Activated T-helper 1 cell treated with anti-CD3 and anti-CD28 coated beads, Interleukin-12 subunit alpha, Interleukin-12 subunit beta, Interleukin-2, Interleukin-4 antibody, amounts not matched to agents 30 ng/mL and 10 ng/mL and 1 ng/mL, durations not matched to agents 14 hours and 24 hours and 36 hours (primary cell): ENCODE measurements at regions not wholly inside any gene's neighbourhood (a gene's known extent, or its start where the extent isn't known, plus 50 kb on each side); places are given as distances from the start of the nearest gene placed in this dataset.

Source experiments
- DNase-seq: peaks from one replicate; pipeline ENCODE4 v3.0.0; 2021; ENCODE audit warnings: low spot score
- H3K27ac Mint-ChIP-seq: one replicate; pipeline ENCODE4 v1.8.0; 2021; ENCODE audit warnings: mild to moderate bottlenecking, mixed read lengths
- H3K27me3 Mint-ChIP-seq: one replicate; pipeline ENCODE4 v1.8.0; 2022; ENCODE audit warnings: mild to moderate bottlenecking, moderate library complexity, mixed read lengths; ENCODE audit not compliant: insufficient read depth
- H3K36me3 Mint-ChIP-seq: one replicate; pipeline ENCODE4 v1.8.0; 2021; ENCODE audit warnings: low read depth, mixed read lengths
- H3K4me1 Mint-ChIP-seq: one replicate; pipeline ENCODE4 v1.8.0; 2021; ENCODE audit warnings: low read depth, mixed read lengths
- H3K4me3 Mint-ChIP-seq: one replicate; pipeline ENCODE4 v1.8.0; 2021; ENCODE audit warnings: mild to moderate bottlenecking, moderate library complexity, mixed read lengths
- H3K9me3 Mint-ChIP-seq: one replicate; pipeline ENCODE4 v1.8.0; 2021; ENCODE audit warnings: mixed read lengths
- intact Hi-C: fragments of 100-400 bp; cut with micrococcal nuclease; formaldehyde crosslinking; loops from one replicate; pipeline ENCODE4 v1.15.1; 2024

- Mint-ChIP-seq H3K27ac (no peak overlapping the region), H3K9me3 (no peaks in the 10 kb centered on the region), H3K4me3 (no peak overlapping the region), H3K27me3 (peaks cover 2% of the 10 kb centered on the region), H3K4me1 (peaks cover 54% of the 10 kb centered on the region), H3K36me3 (peaks cover 2% of the 10 kb centered on the region)
- peak; percentile 65 for DNase-seq
- intact Hi-C loops: loop anchor here (1.0 to 5.0 kb wide), 4 partner anchors 88 to 540 kb away; no protein-coding TSS in a partner anchor
Observed at GRCh38 chrX:20442597-20442996, 175.9 kb upstream of the RPS6KA3 start.

- no peaks in the 10 kb centered on the region for H3K36me3 Mint-ChIP-seq
- no peaks in the 10 kb centered on the region for H3K9me3 Mint-ChIP-seq
- no peak overlapping the region for H3K4me3 Mint-ChIP-seq
- DNase-seq: no peak
- H3K4me1 Mint-ChIP-seq: peaks cover 60% of the 10 kb centered on the region
- no peaks in the 10 kb centered on the region for H3K27me3 Mint-ChIP-seq
- no peak overlapping the region for H3K27ac Mint-ChIP-seq
- intact Hi-C loops: loop anchor here (5.0 kb wide), 1 partner anchor 539 kb away; no protein-coding TSS in a partner anchor
Observed at GRCh38 chrX:20441123-20441522, 174.4 kb upstream of the RPS6KA3 start.

GRCh38 chrX:20438871-20439526, 172.3 kb upstream of the RPS6KA3 start:
- no peak overlapping the region for H3K4me3 Mint-ChIP-seq
- peaks cover 53% of the 10 kb centered on the region for H3K4me1 Mint-ChIP-seq
- no peaks in the 10 kb centered on the region for H3K36me3 Mint-ChIP-seq
- no peak for DNase-seq
- intact Hi-C loops: loop anchor here (5.0 kb wide), 1 partner anchor 57 kb away; no protein-coding TSS in a partner anchor
- H3K9me3 Mint-ChIP-seq: no peaks in the 10 kb centered on the region
- no peak overlapping the region for H3K27ac Mint-ChIP-seq
- no peaks in the 10 kb centered on the region for H3K27me3 Mint-ChIP-seq

- H3K4me1 Mint-ChIP-seq: peaks cover 51% of the 10 kb centered on the region
Observed at GRCh38 chrX:20437683-20438082, 171.0 kb upstream of the RPS6KA3 start.

GRCh38 chrX:20435913-20436312, 169.2 kb upstream of the RPS6KA3 start:
- no peak for DNase-seq
- no peaks in the 10 kb centered on the region for H3K36me3 Mint-ChIP-seq
- intact Hi-C loops: loop anchor here (5.0 kb wide), 1 partner anchor 54 kb away; no protein-coding TSS in a partner anchor

More at GRCh38 chrX:20437683-20438082, 171.0 kb upstream of the RPS6KA3 start:
- Mint-ChIP-seq H3K9me3 (no peaks in the 10 kb centered on the region), H3K27me3 (no peaks in the 10 kb centered on the region), H3K4me3 (peak overlapping the region; percentile 21), H3K36me3 (no peaks in the 10 kb centered on the region), H3K27ac (peak overlapping the region; percentile 79)
- intact Hi-C loops: loop anchor here (5.0 kb wide), 1 partner anchor 55 kb away; no protein-coding TSS in a partner anchor
- no peak for DNase-seq

GRCh38 chrX:20434986-20435385, 168.3 kb upstream of the RPS6KA3 start:
- Mint-ChIP-seq H3K4me1 (peaks cover 34% of the 10 kb centered on the region), H3K9me3 (no peaks in the 10 kb centered on the region), H3K4me3 (no peak overlapping the region), H3K36me3 (no peaks in the 10 kb centered on the region), H3K27me3 (no peaks in the 10 kb centered on the region), H3K27ac (no peak overlapping the region)
- intact Hi-C loops: loop anchor here (5.0 kb wide), 1 partner anchor 53 kb away; no protein-coding TSS in a partner anchor
- no peak for DNase-seq

More at GRCh38 chrX:20435913-20436312, 169.2 kb upstream of the RPS6KA3 start:
- Mint-ChIP-seq H3K27ac (no peak overlapping the region), H3K4me1 (peaks cover 34% of the 10 kb centered on the region), H3K4me3 (no peak overlapping the region), H3K9me3 (no peaks in the 10 kb centered on the region), H3K27me3 (no peaks in the 10 kb centered on the region)

- no peaks in the 10 kb centered on the region for H3K36me3 Mint-ChIP-seq
- peak overlapping the region; percentile 92 for H3K27ac Mint-ChIP-seq
- H3K4me3 Mint-ChIP-seq: peak overlapping the region; percentile 40
- intact Hi-C loops: loop anchor here (2.0 kb wide), 1 partner anchor 19 kb away; no protein-coding TSS in a partner anchor
- no peak for DNase-seq
- H3K9me3 Mint-ChIP-seq: no peaks in the 10 kb centered on the region
- H3K27me3 Mint-ChIP-seq: no peaks in the 10 kb centered on the region
- peaks cover 34% of the 10 kb centered on the region for H3K4me1 Mint-ChIP-seq
Observed at GRCh38 chrX:20433388-20433775, 166.7 kb upstream of the RPS6KA3 start.

- intact Hi-C loops: loop anchor here (2.0 kb wide), 1 partner anchor 18 kb away; no protein-coding TSS in a partner anchor
- H3K27me3 Mint-ChIP-seq: no peaks in the 10 kb centered on the region
- DNase-seq: no peak
- H3K4me3 Mint-ChIP-seq: peak overlapping the region; percentile 40
- no peaks in the 10 kb centered on the region for H3K9me3 Mint-ChIP-seq
- peak overlapping the region; percentile 92 for H3K27ac Mint-ChIP-seq
- peaks cover 30% of the 10 kb centered on the region for H3K4me1 Mint-ChIP-seq
- H3K36me3 Mint-ChIP-seq: no peaks in the 10 kb centered on the region
Observed at GRCh38 chrX:20432746-20433387, 166.2 kb upstream of the RPS6KA3 start.

- DNase-seq: no peak
- no peaks in the 10 kb centered on the region for H3K9me3 Mint-ChIP-seq
- H3K27me3 Mint-ChIP-seq: no peaks in the 10 kb centered on the region
- peaks cover 21% of the 10 kb centered on the region for H3K4me1 Mint-ChIP-seq
- H3K4me3 Mint-ChIP-seq: no peak overlapping the region
- intact Hi-C loops: loop anchor here (2.0 kb wide), 1 partner anchor 17 kb away; no protein-coding TSS in a partner anchor
- H3K36me3 Mint-ChIP-seq: no peaks in the 10 kb centered on the region
- peak overlapping the region; percentile 92 for H3K27ac Mint-ChIP-seq
Observed at GRCh38 chrX:20432048-20432447, 165.3 kb upstream of the RPS6KA3 start.

- no peak overlapping the region for H3K4me3 Mint-ChIP-seq
- H3K27ac Mint-ChIP-seq: no peak overlapping the region
- intact Hi-C loops: no loop called here
- no peak for DNase-seq
- no peaks in the 10 kb centered on the region for H3K36me3 Mint-ChIP-seq
- no peaks in the 10 kb centered on the region for H3K9me3 Mint-ChIP-seq
- no peaks in the 10 kb centered on the region for H3K27me3 Mint-ChIP-seq
- H3K4me1 Mint-ChIP-seq: peaks cover 21% of the 10 kb centered on the region
Observed at GRCh38 chrX:20431486-20431885, 164.8 kb upstream of the RPS6KA3 start.

GRCh38 chrX:20427173-20427770, 160.6 kb upstream of the RPS6KA3 start:
- Mint-ChIP-seq H3K4me1 (no peaks in the 10 kb centered on the region), H3K9me3 (no peaks in the 10 kb centered on the region), H3K27ac (no peak overlapping the region), H3K4me3 (no peak overlapping the region), H3K36me3 (no peaks in the 10 kb centered on the region), H3K27me3 (no peaks in the 10 kb centered on the region)
- intact Hi-C loops: no loop called here
- no peak for DNase-seq

- DNase-seq: no peak
- Mint-ChIP-seq H3K4me1 (peaks cover 12% of the 10 kb centered on the region), H3K9me3 (no peaks in the 10 kb centered on the region), H3K4me3 (no peak overlapping the region), H3K27me3 (peaks cover 1% of the 10 kb centered on the region), H3K36me3 (no peaks in the 10 kb centered on the region), H3K27ac (no peak overlapping the region)
- intact Hi-C loops: no loop called here
Observed at GRCh38 chrX:20421697-20422096, 155.0 kb upstream of the RPS6KA3 start.

GRCh38 chrX:20421275-20421674, 154.6 kb upstream of the RPS6KA3 start:
- intact Hi-C loops: no loop called here
- Mint-ChIP-seq H3K4me1 (peaks cover 12% of the 10 kb centered on the region), H3K9me3 (no peaks in the 10 kb centered on the region), H3K27me3 (peaks cover 1% of the 10 kb centered on the region), H3K36me3 (no peaks in the 10 kb centered on the region), H3K4me3 (no peak overlapping the region), H3K27ac (no peak overlapping the region)
- no peak for DNase-seq
